H1 (cell line): ENCODE measurements at regions not wholly inside any gene's neighbourhood (a gene's known extent, or its start where the extent isn't known, plus 50 kb on each side); places are given as distances from the start of the nearest gene placed in this dataset.

Experiments used
- CTCF ChIA-PET: fragments of 300-600 bp; sonication (Branson Sonifier 250); formaldehyde crosslinking; loops from one replicate; lab custom pipeline; 2021; ENCODE audit not compliant: partially characterized antibody; lab: Charles Lee
- POLR2A ChIA-PET: fragments of 300-600 bp; sonication (Branson Sonifier 250); formaldehyde crosslinking; loops from one replicate; lab custom pipeline; 2021; ENCODE audit warnings: inconsistent platforms; ENCODE audit not compliant: partially characterized antibody; lab: Charles Lee
- DNase-seq, 2 experiments: peaks; one replicate each; pipeline versions ENCODE4 v3.0.0 to v3.0.0-alpha.2; 2010 to 2022; ENCODE audit warnings: low spot score in 2 of 2, low read depth in 1 of 2, mixed read lengths in 1 of 2
- FAIRE-seq: peaks from 2 replicates; lab custom pipeline; 2011; peaks lifted over from hg19 to GRCh38; lab: Jason Lieb, UNC
- H2AFZ ChIP-seq: 2 replicates; pipeline ENCODE4 v1.8.1; 2012; ENCODE audit warnings: low read length, inconsistent platforms
- H2AK5ac ChIP-seq: 2 replicates; pipeline ENCODE4 v1.6.1; 2013; ENCODE audit warnings: low read depth, low read length
- H2BK120ac ChIP-seq: replicated peaks from 2 replicates; pipeline ENCODE3; 2013; ENCODE audit warnings: low read depth, low read length, inconsistent platforms
- H2BK12ac ChIP-seq: 2 replicates; pipeline ENCODE4 v1.6.1; 2013; ENCODE audit warnings: low read depth, low read length
- H2BK15ac ChIP-seq: 2 replicates; pipeline ENCODE4 v1.6.1; 2013; ENCODE audit warnings: low read length
- H2BK20ac ChIP-seq: 2 replicates; pipeline ENCODE4 v1.6.1; 2013; ENCODE audit warnings: low read length
- H2BK5ac ChIP-seq: 2 replicates; pipeline ENCODE4 v1.6.1; 2013; ENCODE audit warnings: low read depth, low read length
- H3K14ac ChIP-seq: 2 replicates; pipeline ENCODE4 v1.6.1; 2013; ENCODE audit warnings: inconsistent platforms; ENCODE audit not compliant: insufficient read length
- H3K18ac ChIP-seq: 2 replicates; pipeline ENCODE4 v1.6.1; 2013; ENCODE audit warnings: low read length; ENCODE audit errors: extremely low read depth
- H3K23ac ChIP-seq: 2 replicates; pipeline ENCODE4 v1.6.1; 2013; ENCODE audit warnings: inconsistent platforms; ENCODE audit not compliant: insufficient read length
- H3K23me2 ChIP-seq: 2 replicates; pipeline ENCODE4 v1.6.1; 2013; ENCODE audit warnings: low read depth, low read length
- H3K27ac ChIP-seq: 2 replicates; pipeline ENCODE4 v1.6.1; 2011; ENCODE audit warnings: low read depth, low read length, inconsistent platforms
- H3K27me3 ChIP-seq, 4 experiments: replicated peaks in 1 of 4; 1 replicate in 1 of 4; 2 replicates in 3 of 4; pipeline versions ENCODE4 v1.6.1 to v1.8.1; 2011 to 2013; ENCODE audit warnings: low read length in 3 of 4, mild to moderate bottlenecking in 3 of 4, inconsistent platforms in 2 of 4, mixed read lengths in 2 of 4, moderate library complexity in 1 of 4; ENCODE audit not compliant: control insufficient read depth in 3 of 4, insufficient read depth in 3 of 4; ENCODE audit errors: extremely low read depth in 1 of 4
- H3K36me3 ChIP-seq, 4 experiments: 2 replicates each; pipeline versions ENCODE4 v1.6.1 to v1.8.1; 2011 to 2013; ENCODE audit warnings: mild to moderate bottlenecking in 4 of 4, low read length in 3 of 4, moderate library complexity in 2 of 4, control low read depth in 1 of 4, inconsistent platforms in 1 of 4; ENCODE audit not compliant: insufficient read depth in 4 of 4, control insufficient read depth in 2 of 4
- H3K4ac ChIP-seq: replicated peaks from 2 replicates; pipeline ENCODE3; 2013; ENCODE audit warnings: low read length, low read depth, mixed read lengths, inconsistent platforms; ENCODE audit not compliant: insufficient read length
- H3K4me1 ChIP-seq, 4 experiments: replicated peaks in 1 of 4; 1 replicate in 1 of 4; 2 replicates in 3 of 4; pipeline versions ENCODE4 v1.6.1 to v1.8.1; 2011 to 2013; ENCODE audit warnings: low read length in 3 of 4, inconsistent platforms in 2 of 4, mixed read lengths in 1 of 4; ENCODE audit not compliant: insufficient read depth in 4 of 4, control insufficient read depth in 3 of 4
- H3K4me2 ChIP-seq, 2 experiments: 2 replicates each; pipeline versions ENCODE4 v1.6.1 to v1.8.1; 2011 to 2013; ENCODE audit warnings: low read depth in 2 of 2, low read length in 2 of 2, control low read depth in 1 of 2, inconsistent platforms in 1 of 2, mild to moderate bottlenecking in 1 of 2; ENCODE audit not compliant: insufficient read depth in 1 of 2
- H3K4me3 ChIP-seq, 4 experiments: fragments of 200-600, 300-600 bp in 1 of 4; sonication (generic), shearing (Covaris generic), sonication (Bioruptor Twin) in 1 of 4; 2 replicates each; pipeline versions ENCODE4 v1.5.1 to v1.8.1; 2011 to 2016; ENCODE audit warnings: low read length in 4 of 4, low read depth in 3 of 4, control low read depth in 2 of 4, inconsistent platforms in 2 of 4, mild to moderate bottlenecking in 2 of 4, mixed read lengths in 1 of 4, moderate library complexity in 1 of 4; ENCODE audit not compliant: insufficient read depth in 2 of 4; ENCODE audit errors: extremely low read depth in 1 of 4
- H3K56ac ChIP-seq: replicated peaks from 2 replicates; pipeline ENCODE3; 2013; ENCODE audit warnings: low read depth, mild to moderate bottlenecking, mixed read lengths, low read length, inconsistent platforms; ENCODE audit not compliant: insufficient read length
- H3K79me1 ChIP-seq: 2 replicates; pipeline ENCODE4 v1.6.1; 2013; ENCODE audit warnings: low read depth, low read length, control low read depth
- H3K79me2 ChIP-seq, 2 experiments: 2 replicates each; pipeline versions ENCODE4 v1.6.1 to v1.8.1; 2012 to 2013; ENCODE audit warnings: low read length in 2 of 2, mild to moderate bottlenecking in 2 of 2, inconsistent platforms in 1 of 2; ENCODE audit not compliant: insufficient read depth in 2 of 2, control insufficient read depth in 1 of 2
- H3K9ac ChIP-seq, 4 experiments: replicated peaks in 1 of 4; 1 replicate in 1 of 4; 2 replicates in 3 of 4; pipeline versions ENCODE4 v1.6.1 to v1.8.1; 2011 to 2013; ENCODE audit warnings: low read depth in 3 of 4, low read length in 3 of 4, control low read depth in 2 of 4, mild to moderate bottlenecking in 2 of 4, moderate library complexity in 2 of 4, inconsistent platforms in 1 of 4; ENCODE audit errors: extremely low read depth in 1 of 4
- H3K9me3 ChIP-seq, 2 experiments: 2 replicates each; pipeline versions ENCODE4 v1.6.1 to v1.8.1; 2012 to 2013; ENCODE audit warnings: mild to moderate bottlenecking in 2 of 2, moderate library complexity in 2 of 2, control low read depth in 1 of 2, inconsistent platforms in 1 of 2, low read depth in 1 of 2, low read length in 1 of 2, mixed read lengths in 1 of 2; ENCODE audit not compliant: insufficient read depth in 2 of 2
- H4K20me1 ChIP-seq, 2 experiments: replicated peaks in 1 of 2; 2 replicates each; pipeline versions ENCODE3 to v1.8.1; 2011 to 2013; ENCODE audit warnings: inconsistent platforms in 2 of 2, low read length in 2 of 2, mild to moderate bottlenecking in 1 of 2; ENCODE audit not compliant: insufficient read depth in 2 of 2, control insufficient read depth in 1 of 2
- H4K5ac ChIP-seq: 2 replicates; pipeline ENCODE4 v1.6.1; 2013; ENCODE audit warnings: low read length, low read depth, mixed read lengths, inconsistent platforms; ENCODE audit not compliant: insufficient read length
- H4K8ac ChIP-seq: 2 replicates; pipeline ENCODE4 v1.8.0; 2013; ENCODE audit warnings: mild to moderate bottlenecking, moderate library complexity, low read length, inconsistent platforms; ENCODE audit not compliant: insufficient read depth; ENCODE audit errors: extremely low read depth
- H4K91ac ChIP-seq: replicated peaks from 2 replicates; pipeline ENCODE3; 2013; ENCODE audit warnings: low read length, mixed read lengths, inconsistent platforms; ENCODE audit not compliant: insufficient read length
- GABPA ChIP-seq: IDR thresholded peaks from 2 replicates; pipeline ENCODE4 v1.6.1; 2011; ENCODE audit warnings: mild to moderate bottlenecking, low read length, moderate library complexity, borderline replicate concordance; ENCODE audit not compliant: insufficient read depth
- KDM4A ChIP-seq: IDR thresholded peaks from one replicate; pipeline ENCODE4 v1.7.1; 2012; ENCODE audit warnings: low read depth, mild to moderate bottlenecking, moderate library complexity, low read length, inconsistent platforms; ENCODE audit not compliant: severe bottlenecking
- POU5F1 ChIP-seq: IDR thresholded peaks from 2 replicates; pipeline ENCODE4 v1.6.1; 2011; ENCODE audit warnings: low read depth, mild to moderate bottlenecking, low read length, moderate library complexity
- RAD21 ChIP-seq, 2 experiments: IDR thresholded peaks in 1 of 2; conservative IDR thresholded peaks in 1 of 2; 2 replicates each; pipeline ENCODE4 v1.6.1; 2011; ENCODE audit warnings: low read depth in 2 of 2, low read length in 2 of 2, improper control_type of control experiment in 1 of 2, inconsistent platforms in 1 of 2, mild to moderate bottlenecking in 1 of 2, moderate library complexity in 1 of 2
- SUZ12 ChIP-seq: fragments of 200-600 bp; sonication (generic); IDR thresholded peaks from 2 replicates; pipeline ENCODE4 v1.6.1; 2012; ENCODE audit warnings: mild to moderate bottlenecking, inconsistent platforms, low read length, moderate library complexity, mixed read lengths
- ZNF274 ChIP-seq: IDR thresholded peaks from 2 replicates; pipeline ENCODE4 v1.7.0; 2012; ENCODE audit warnings: low read length, borderline replicate concordance; ENCODE audit errors: extremely low read depth
- WGBS, 2 experiments: shearing (Covaris generic) in 1 of 2; methylation state at CpG; one replicate each; pipeline versions ENCODE4 v1.1.6 to v1.1.7; 2013 to 2015; ENCODE audit warnings: low lambda C conversion rate in 2 of 2, mixed read lengths in 2 of 2, inconsistent platforms in 1 of 2, low coverage in 1 of 2, missing lambda C conversion rate in 1 of 2; ENCODE audit not compliant: insufficient replicate concordance in 2 of 2, insufficient coverage in 1 of 2, insufficient read length in 1 of 2; ENCODE audit errors: extremely low coverage in 1 of 2, missing lambda C conversion rate in 1 of 2; 5-methylcytosine and 5-hydroxymethylcytosine counted together
- TF ChIP-seq, protein P1 (sequence below), 3 experiments: IDR thresholded peaks; 1 replicate in 2 of 3; 2 replicates in 1 of 3; pipeline versions ENCODE4 v1.5.1 to v1.6.1; 2011; ENCODE audit warnings: low read length in 3 of 3, mild to moderate bottlenecking in 3 of 3, inconsistent platforms in 2 of 3, low read depth in 1 of 3, moderate library complexity in 1 of 3; ENCODE audit not compliant: insufficient read depth in 1 of 3; ENCODE audit errors: control extremely low read depth in 1 of 3

- H2AFZ ChIP-seq, result no peak overlapping the region
These were observed 1087.2 kb upstream of the B3GALT2 start for GRCh38 chr1:194273660-194274059.

More at GRCh38 chr1:194273660-194274059, 1087.2 kb upstream of the B3GALT2 start:
- Histone ChIP-seq H2BK5ac (no peak overlapping the region), H3K56ac (no peak overlapping the region), H4K20me1 (no peaks in the 10 kb centered on the region), H2BK120ac (no peak overlapping the region), H3K9ac (no peak overlapping the region), H3K23ac (no peak overlapping the region), H3K9me3 (no peaks in the 10 kb centered on the region), H3K4ac (no peak overlapping the region), H3K23me2 (no peaks in the 10 kb centered on the region), H4K91ac (no peak overlapping the region), H3K14ac (no peak overlapping the region), H2BK12ac (no peak overlapping the region), H3K79me1 (no peaks in the 10 kb centered on the region), H3K36me3 (no peaks in the 10 kb centered on the region), H2BK15ac (no peak overlapping the region), H3K4me1 (no peaks in the 10 kb centered on the region), H3K4me3 (no peak overlapping the region), H4K5ac (no peak overlapping the region), H3K79me2 (no peaks in the 10 kb centered on the region), H3K27ac (no peak overlapping the region), H4K8ac (no peak overlapping the region), H3K18ac (no peak overlapping the region), H2AK5ac (no peak overlapping the region), H3K4me2 (no peak overlapping the region), H2BK20ac (no peak overlapping the region), H3K27me3 (peaks cover 0 to 1% (median 0%) of the 10 kb centered on the region in 4 experiments; a peak in 1 of 7 replicates)
- whole genome bisulfite sequencing, 2 experiments, result 86% methylated on average over 1 of the region's 1 CpG; no CpG with 5 or more reads in 1 of the 2 experiments
- FAIRE-seq (no peak), DNase-seq (no peak)
- TF ChIP-seq ZNF274 (no peak), SUZ12 (no peak), RAD21 (IDR thresholded peaks at IDR 0.05 in 1 of 2, conservative IDR thresholded peaks at IDR 0.05 in 1 of 2; ENCODE audit: low read depth in 2 of 2, low read length in 2 of 2) (no peak), KDM4A (no peak), POU5F1 (no peak), GABPA (no peak)
- TF ChIP-seq, protein P1, sequence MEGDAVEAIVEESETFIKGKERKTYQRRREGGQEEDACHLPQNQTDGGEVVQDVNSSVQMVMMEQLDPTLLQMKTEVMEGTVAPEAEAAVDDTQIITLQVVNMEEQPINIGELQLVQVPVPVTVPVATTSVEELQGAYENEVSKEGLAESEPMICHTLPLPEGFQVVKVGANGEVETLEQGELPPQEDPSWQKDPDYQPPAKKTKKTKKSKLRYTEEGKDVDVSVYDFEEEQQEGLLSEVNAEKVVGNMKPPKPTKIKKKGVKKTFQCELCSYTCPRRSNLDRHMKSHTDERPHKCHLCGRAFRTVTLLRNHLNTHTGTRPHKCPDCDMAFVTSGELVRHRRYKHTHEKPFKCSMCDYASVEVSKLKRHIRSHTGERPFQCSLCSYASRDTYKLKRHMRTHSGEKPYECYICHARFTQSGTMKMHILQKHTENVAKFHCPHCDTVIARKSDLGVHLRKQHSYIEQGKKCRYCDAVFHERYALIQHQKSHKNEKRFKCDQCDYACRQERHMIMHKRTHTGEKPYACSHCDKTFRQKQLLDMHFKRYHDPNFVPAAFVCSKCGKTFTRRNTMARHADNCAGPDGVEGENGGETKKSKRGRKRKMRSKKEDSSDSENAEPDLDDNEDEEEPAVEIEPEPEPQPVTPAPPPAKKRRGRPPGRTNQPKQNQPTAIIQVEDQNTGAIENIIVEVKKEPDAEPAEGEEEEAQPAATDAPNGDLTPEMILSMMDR (IDR thresholded peaks at IDR 0.05; ENCODE audit: control extremely low read depth in 1 of 3, insufficient read depth in 1 of 3, low read depth in 1 of 3, low read length in 3 of 3), result no peak
- ChIA-PET CTCF (no interaction called here), POLR2A (no interaction called here)
